ENCODE measurements at regions not wholly inside any gene's neighbourhood (a gene's known extent, or its start where the extent isn't known, plus 50 kb on each side); places are given as distances from the start of the nearest gene placed in this dataset.

GRCh38 chr12:27394676-27395075 is 51.9 kb upstream of the SMCO2 start:
- Histone ChIP-seq H3K4me2 (ENCODE audit: control insufficient read depth, insufficient read depth) (no peak overlapping the region), H2AFZ (ENCODE audit: control insufficient read depth, low read depth, low read length) (no peak overlapping the region), H3K79me2 (ENCODE audit: control insufficient read depth, insufficient read depth, low read length) (no peaks in the 10 kb centered on the region), H3K9me3 (replicated peaks; ENCODE audit: control insufficient read depth, insufficient read depth, low read length) (no peaks in the 10 kb centered on the region), H3K4me3 (no peak overlapping the region), H3K27me3 (replicated peaks in 1 of 2; ENCODE audit: control insufficient read depth in 2 of 2, insufficient read depth in 2 of 2, low read length in 1 of 2) (no peaks in the 10 kb centered on the region), H3K36me3 (ENCODE audit: control insufficient read depth in 2 of 2, insufficient read depth in 2 of 2, low read length in 1 of 2) (peaks cover 0 to 26% of the 10 kb centered on the region in 2 experiments; a peak in 2 of 4 replicates), H3K4me1 (ENCODE audit: control insufficient read depth, insufficient read depth, low read length) (no peaks in the 10 kb centered on the region), H3K9ac (ENCODE audit: control insufficient read depth, insufficient read depth, low read length) (no peak overlapping the region), H4K20me1 (ENCODE audit: control insufficient read depth, insufficient read depth) (no peaks in the 10 kb centered on the region), H3K27ac (ENCODE audit: control insufficient read depth, insufficient read depth) (no peak overlapping the region)
- in situ Hi-C loops (cut with MboI) (no loop called here), intact Hi-C loops (cut with micrococcal nuclease; ENCODE audit: unreplicated experiment) (no loop called here)
- no peak for DNase-seq (ENCODE audit: low read depth, low spot score)
- ChIA-PET POLR2A (no interaction called here), SMC1A (ENCODE audit: uncharacterized antibody, unreplicated experiment) (interaction anchor here (1.1 to 2.2 kb wide), 2 partner anchors 10 to 379 kb away, joined by 4 to 7 read pairs; no protein-coding TSS in a partner anchor), RAD21 (ENCODE audit: unreplicated experiment) (no interaction called here), CTCF (interaction anchor here (2.5 kb wide), 1 partner anchor 10 kb away, joined by 10 read pairs; no protein-coding TSS in a partner anchor)
- TF ChIP-seq CEBPZ (IDR thresholded peaks at IDR 0.05; ENCODE audit: low read depth, low read length), result no peak
- no peak for TF ChIP-seq RCOR1 (conservative IDR thresholded peaks at IDR 0.05; ENCODE audit: low read depth, low read length)
- no peak for TF ChIP-seq CEBPB (IDR thresholded peaks at IDR 0.05; ENCODE audit: borderline replicate concordance in 1 of 2, low read depth in 2 of 2, low read length in 2 of 2)
- TF ChIP-seq SRF (IDR thresholded peaks at IDR 0.05; ENCODE audit: low read depth in 2 of 2, low read length in 2 of 2), result no peak
- TF ChIP-seq EZH2 (IDR thresholded peaks at IDR 0.05; ENCODE audit: borderline replicate concordance, control insufficient read depth, low read depth, low read length), result no peak
- TF ChIP-seq ESRRA (IDR thresholded peaks at IDR 0.05; ENCODE audit: low read length), result no peak
- FAIRE-seq, result no peak
- no peak for ATAC-seq
- no TSS peak for BruUV-seq (replicated peaks)
- 91% methylated on average over 2 of the region's 2 CpGs for WGBS (ENCODE audit: insufficient coverage, insufficient replicate concordance, low lambda C conversion rate, missing lambda C conversion rate)

Data from GM12878 (cell line).